ENCODE measurements at regions not wholly inside any gene's neighbourhood (a gene's known extent, or its start where the extent isn't known, plus 50 kb on each side); places are given as distances from the start of the nearest gene placed in this dataset.

- TF ChIP-seq CTCF (IDR thresholded peaks at IDR 0.05; ENCODE audit: low read length) (no peak), EZH2 (optimal IDR thresholded peaks at IDR 0.05; ENCODE audit: low read depth, low read length) (no peak), EZH2phosphoT487 (IDR thresholded peaks at IDR 0.05; ENCODE audit: low read length) (no peak)
Observed at GRCh38 chr3:1591327-1592028, 498.7 kb downstream of the CNTN6 start.
